Uterus (tissue), 2 donors: ENCODE measurements at regions not wholly inside any gene's neighbourhood (a gene's known extent, or its start where the extent isn't known, plus 50 kb on each side); places are given as distances from the start of the nearest gene placed in this dataset.

Experiments
- CTCF ChIP-seq, 4 experiments: fragments of 200-600 bp in 2 of 4; fragments of 450-650 bp in 2 of 4; sonication (generic) in 2 of 4; IDR thresholded peaks; one replicate each; pipeline ENCODE4 v1.5.1; 2016 to 2019; ENCODE audit warnings: antibody characterized with exemption in 4 of 4, mild to moderate bottlenecking in 2 of 4, moderate library complexity in 1 of 4
- POLR2A ChIP-seq, 2 donors: fragments of 450-650 bp; IDR thresholded peaks; one replicate each; pipeline ENCODE4 v1.6.1; 2016; ENCODE audit warnings: antibody characterized with exemption in 2 of 2, mild to moderate bottlenecking in 1 of 2, moderate library complexity in 1 of 2

GRCh38 chr4:112058433-112058832 is 86.8 kb upstream of the FAM241A start:
- no peak for TF ChIP-seq CTCF (IDR thresholded peaks at IDR 0.05)
- no peak for TF ChIP-seq POLR2A (IDR thresholded peaks at IDR 0.05)
